PC-3 (cell line): ENCODE measurements at regions not wholly inside any gene's neighbourhood (a gene's known extent, or its start where the extent isn't known, plus 50 kb on each side); places are given as distances from the start of the nearest gene placed in this dataset.

Source experiments
- ATAC-seq: fragments of 200-7000 bp; cut with Tn5 transposase; 2 replicates; pipeline ENCODE4 v1.9.1; 2020; ENCODE audit warnings: mild to moderate bottlenecking, moderate library complexity
- BruUV-seq: library from RNA; stranded (reverse); fragments of 400-500 nt; replicated peaks from 2 replicates; lab custom pipeline; 2021; lab: Mats Ljungman, UMichigan
- CTCF ChIA-PET: fragments of 300-600 bp; sonication (Branson Sonifier 250); formaldehyde crosslinking; loops from one replicate; lab custom pipeline; 2022; ENCODE audit warnings: antibody characterized with exemption; lab: Charles Lee
- POLR2A ChIA-PET: fragments of 300-600 bp; sonication (Branson Sonifier 250); formaldehyde crosslinking; loops from one replicate; lab custom pipeline; 2022; ENCODE audit warnings: antibody characterized with exemption; ENCODE audit not compliant: unreplicated experiment; lab: Charles Lee
- DNase-seq: peaks from one replicate; pipeline ENCODE4 v3.0.0-alpha.2; 2015
- H2AFZ ChIP-seq: fragments of 300-600 bp; sonication (generic); 2 replicates; pipeline ENCODE4 v1.6.0; 2016; ENCODE audit warnings: antibody characterized with exemption, low read length
- H3F3A ChIP-seq: fragments of 300-600 bp; sonication (generic); one replicate; pipeline ENCODE4 v1.6.0; 2017; ENCODE audit warnings: antibody characterized with exemption, low read length, control low read depth, mild to moderate bottlenecking; ENCODE audit not compliant: unreplicated experiment
- H3K27ac ChIP-seq: fragments of 300-600 bp; sonication (generic); 2 replicates; pipeline ENCODE4 v1.5.1; 2016; ENCODE audit warnings: mild to moderate bottlenecking, low read length
- H3K27me3 ChIP-seq: fragments of 300-600 bp; sonication (generic); 2 replicates; pipeline ENCODE4 v1.6.1; 2016; ENCODE audit warnings: low read length, mixed read lengths
- H3K36me3 ChIP-seq: fragments of 300-600 bp; sonication (generic); 2 replicates; pipeline ENCODE4 v1.6.1; 2016; ENCODE audit warnings: low read depth, mixed run types, low read length, mixed read lengths
- H3K4me1 ChIP-seq: fragments of 300-600 bp; sonication (generic); 2 replicates; pipeline ENCODE4 v1.5.1; 2016; ENCODE audit warnings: low read length; ENCODE audit not compliant: insufficient read depth
- H3K4me2 ChIP-seq: fragments of 300-600 bp; sonication (generic); 2 replicates; pipeline ENCODE4 v1.6.0; 2016; ENCODE audit warnings: low read length
- H3K4me3 ChIP-seq: fragments of 300-600 bp; sonication (generic); 2 replicates; pipeline ENCODE4 v1.5.1; 2016; ENCODE audit warnings: mild to moderate bottlenecking, low read length, mixed read lengths
- H3K79me2 ChIP-seq: fragments of 300-600 bp; sonication (generic); 2 replicates; pipeline ENCODE4 v1.6.1; 2017; ENCODE audit warnings: low read length, mixed read lengths
- H3K9ac ChIP-seq: fragments of 300-600 bp; sonication (generic); 2 replicates; pipeline ENCODE4 v1.6.0; 2016; ENCODE audit warnings: mild to moderate bottlenecking, low read length
- H3K9me2 ChIP-seq: fragments of 300-600 bp; sonication (generic); replicated peaks from 2 replicates; pipeline ENCODE4 v1.6.1; 2016; ENCODE audit warnings: mixed run types, low read length, mixed read lengths
- H3K9me3 ChIP-seq: fragments of 300-600 bp; sonication (generic); 2 replicates; pipeline ENCODE4 v1.6.1; 2016; ENCODE audit warnings: low read length, mixed read lengths
- H4K20me1 ChIP-seq: fragments of 300-600 bp; sonication (generic); 2 replicates; pipeline ENCODE4 v1.6.1; 2016; ENCODE audit warnings: low read length, mixed read lengths
- EZH2 ChIP-seq: fragments of 300-600 bp; sonication (generic); IDR thresholded peaks from one replicate; pipeline ENCODE4 v1.6.1; 2017; ENCODE audit warnings: antibody characterized with exemption, mild to moderate bottlenecking, low read length; ENCODE audit not compliant: unreplicated experiment
- EZH2phosphoT487 ChIP-seq: fragments of 300-600 bp; sonication (generic); IDR thresholded peaks from 2 replicates; pipeline ENCODE4 v1.6.1; 2018; ENCODE audit warnings: mild to moderate bottlenecking, antibody characterized with exemption, low read length, borderline replicate concordance
- intact Hi-C: fragments of 100-400 bp; cut with micrococcal nuclease; formaldehyde crosslinking; loops from 2 replicates; pipeline ENCODE4 v1.9.0; 2023
- TF ChIP-seq, protein P1 (sequence below): fragments of 300-600 bp; sonication (generic); conservative IDR thresholded peaks from 2 replicates; pipeline ENCODE4 v1.5.1; 2017; ENCODE audit warnings: antibody characterized with exemption, low read depth, mild to moderate bottlenecking, low read length

DNA sequence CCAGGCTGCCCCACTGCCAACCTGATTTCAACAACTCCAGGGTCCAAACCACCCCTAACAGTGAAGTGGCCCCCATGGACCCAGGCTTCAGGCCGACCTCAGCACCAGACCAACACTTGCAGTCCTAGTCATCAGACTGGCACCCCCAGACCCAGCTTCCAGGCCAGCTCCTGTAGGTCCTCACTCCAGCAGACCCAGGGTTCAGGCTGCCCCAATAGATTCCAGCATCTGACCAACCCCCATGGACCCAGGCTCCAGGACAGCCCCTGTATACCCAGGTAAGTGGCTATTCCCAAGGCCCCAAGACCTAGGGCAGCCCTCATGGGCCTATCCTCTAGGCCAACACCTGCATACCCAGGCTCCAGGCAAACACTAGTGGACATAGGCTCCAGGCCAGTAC is 193.8 kb upstream of the OBI1 start:
- Histone ChIP-seq H3K27me3 (0 out of 2 replicates have a peak, but pooled peaks cover 8% of the 10 kb centered on the region), H3K27ac (no peak overlapping the region), H2AFZ (no peak overlapping the region), H4K20me1 (no peaks in the 10 kb centered on the region), H3K4me2 (no peak overlapping the region), H3K9me2 (no peaks in the 10 kb centered on the region), H3K9me3 (0 out of 2 replicates have a peak, but pooled peaks cover 5% of the 10 kb centered on the region), H3K4me1 (no peaks in the 10 kb centered on the region), H3K4me3 (no peak overlapping the region), H3K79me2 (no peaks in the 10 kb centered on the region), H3K9ac (no peak overlapping the region), H3F3A (no peaks in the 10 kb centered on the region), H3K36me3 (no peaks in the 10 kb centered on the region)
- intact Hi-C loops = no loop called here
- BruUV-seq = no TSS peak
- DNase-seq (no peak), ATAC-seq (no peak)
- ChIA-PET POLR2A (no interaction called here), CTCF (no interaction called here)
- TF ChIP-seq, protein P1, sequence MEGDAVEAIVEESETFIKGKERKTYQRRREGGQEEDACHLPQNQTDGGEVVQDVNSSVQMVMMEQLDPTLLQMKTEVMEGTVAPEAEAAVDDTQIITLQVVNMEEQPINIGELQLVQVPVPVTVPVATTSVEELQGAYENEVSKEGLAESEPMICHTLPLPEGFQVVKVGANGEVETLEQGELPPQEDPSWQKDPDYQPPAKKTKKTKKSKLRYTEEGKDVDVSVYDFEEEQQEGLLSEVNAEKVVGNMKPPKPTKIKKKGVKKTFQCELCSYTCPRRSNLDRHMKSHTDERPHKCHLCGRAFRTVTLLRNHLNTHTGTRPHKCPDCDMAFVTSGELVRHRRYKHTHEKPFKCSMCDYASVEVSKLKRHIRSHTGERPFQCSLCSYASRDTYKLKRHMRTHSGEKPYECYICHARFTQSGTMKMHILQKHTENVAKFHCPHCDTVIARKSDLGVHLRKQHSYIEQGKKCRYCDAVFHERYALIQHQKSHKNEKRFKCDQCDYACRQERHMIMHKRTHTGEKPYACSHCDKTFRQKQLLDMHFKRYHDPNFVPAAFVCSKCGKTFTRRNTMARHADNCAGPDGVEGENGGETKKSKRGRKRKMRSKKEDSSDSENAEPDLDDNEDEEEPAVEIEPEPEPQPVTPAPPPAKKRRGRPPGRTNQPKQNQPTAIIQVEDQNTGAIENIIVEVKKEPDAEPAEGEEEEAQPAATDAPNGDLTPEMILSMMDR = no peak
- TF ChIP-seq EZH2 = no peak
- no peak for TF ChIP-seq EZH2phosphoT487

DNA sequence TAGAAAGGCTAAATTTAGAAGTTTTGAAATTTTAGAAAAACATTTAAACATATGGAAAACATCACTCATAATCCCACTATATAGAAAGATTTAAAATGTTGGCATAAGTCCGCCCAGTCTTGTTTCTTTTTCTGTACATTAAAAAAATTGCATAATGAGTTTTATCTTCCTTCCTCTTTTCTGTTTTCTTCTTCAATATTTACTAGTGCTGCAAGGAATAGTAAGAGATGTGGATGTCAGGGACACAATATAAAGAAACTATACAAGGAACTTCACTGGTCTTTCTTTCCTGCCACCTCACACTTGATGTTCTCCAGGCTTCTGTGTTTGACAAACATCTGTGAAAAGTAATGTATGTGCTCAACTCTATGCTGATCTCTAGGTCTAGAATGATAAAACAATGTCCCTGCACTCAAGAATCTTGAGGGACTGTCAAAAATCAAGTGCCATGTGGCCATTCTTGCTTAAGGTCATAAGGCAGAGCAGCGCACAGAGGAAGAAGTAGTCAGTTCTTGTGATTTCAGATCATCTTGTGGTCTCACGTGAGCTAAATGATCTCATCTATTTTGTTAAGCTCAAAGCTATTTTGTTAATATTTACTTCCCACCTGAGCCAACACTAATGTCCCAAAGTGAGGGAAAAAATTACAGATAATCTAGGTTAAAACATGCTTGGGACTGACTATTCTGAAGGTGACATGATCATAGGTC is 186.9 kb upstream of the OBI1 start:
- H3K4me1 ChIP-seq = no peaks in the 10 kb centered on the region
- ATAC-seq = no peak
- H3K9ac ChIP-seq = no peak overlapping the region
- BruUV-seq = no TSS peak
- H3K27ac ChIP-seq = no peak overlapping the region
- H3F3A ChIP-seq = no peaks in the 10 kb centered on the region
- no peaks in the 10 kb centered on the region for H3K9me2 ChIP-seq
- H3K4me3 ChIP-seq = no peak overlapping the region
- no peaks in the 10 kb centered on the region for H3K9me3 ChIP-seq
- H2AFZ ChIP-seq = no peak overlapping the region
- H3K4me2 ChIP-seq = no peak overlapping the region
- ChIA-PET POLR2A (no interaction called here), CTCF (no interaction called here)
- no peaks in the 10 kb centered on the region for H3K36me3 ChIP-seq
- intact Hi-C loops = no loop called here
- H4K20me1 ChIP-seq = no peaks in the 10 kb centered on the region
- H3K79me2 ChIP-seq = no peaks in the 10 kb centered on the region
- DNase-seq = no peak
- TF ChIP-seq EZH2phosphoT487 = no peak
- peaks cover 16% of the 10 kb centered on the region; the same call in 1 of the 2 replicates for H3K27me3 ChIP-seq

DNA sequence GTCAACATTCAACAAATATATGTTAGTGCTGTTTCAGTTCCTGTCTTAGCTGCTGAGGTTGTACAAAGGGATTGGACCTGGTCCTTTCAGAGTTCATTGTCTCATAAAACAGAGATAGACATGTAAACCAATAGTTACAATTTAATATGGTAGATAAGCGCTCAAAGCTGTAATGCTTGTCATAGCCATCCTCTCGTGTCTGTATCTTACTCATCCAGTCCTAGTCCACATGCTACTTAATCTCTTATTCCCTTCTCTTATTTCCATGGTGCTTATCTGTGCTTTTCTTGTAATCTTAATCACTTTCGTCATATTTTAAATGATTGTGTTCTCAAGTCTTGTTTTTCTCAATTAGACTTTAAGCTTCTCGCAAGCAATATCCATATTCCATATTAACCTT is 185.2 kb upstream of the OBI1 start:
- Histone ChIP-seq H3K27ac (no peak overlapping the region), H3K9me3 (no peaks in the 10 kb centered on the region), H2AFZ (no peak overlapping the region), H3K9ac (no peak overlapping the region), H3K4me2 (no peak overlapping the region), H4K20me1 (no peaks in the 10 kb centered on the region), H3K27me3 (peaks cover 8% of the 10 kb centered on the region; the same call in 1 of the 2 replicates), H3K79me2 (no peaks in the 10 kb centered on the region), H3K9me2 (no peaks in the 10 kb centered on the region), H3K36me3 (no peaks in the 10 kb centered on the region), H3F3A (no peaks in the 10 kb centered on the region), H3K4me3 (no peak overlapping the region), H3K4me1 (no peaks in the 10 kb centered on the region)
- intact Hi-C loops = no loop called here
- DNase-seq (no peak), ATAC-seq (no peak)
- ChIA-PET POLR2A (no interaction called here), CTCF (no interaction called here)
- TF ChIP-seq, protein P1 = no peak
- TF ChIP-seq EZH2phosphoT487 = no peak
- TF ChIP-seq EZH2 = no peak
- BruUV-seq = no TSS peak
